GM12891 (cell line): ENCODE measurements at regions not wholly inside any gene's neighbourhood (a gene's known extent, or its start where the extent isn't known, plus 50 kb on each side); places are given as distances from the start of the nearest gene placed in this dataset.

Experiments used
- PAX5 ChIP-seq: IDR thresholded peaks from 2 replicates; pipeline ENCODE4 v1.6.1; 2011; ENCODE audit warnings: low read length, moderate library complexity, mild to moderate bottlenecking; ENCODE audit not compliant: insufficient read depth, severe bottlenecking
- POLR2A ChIP-seq: IDR thresholded peaks from 2 replicates; pipeline ENCODE4 v1.6.1; 2011; ENCODE audit warnings: low read depth, low read length, control low read depth
- POLR2AphosphoS5 ChIP-seq: IDR thresholded peaks from 2 replicates; pipeline ENCODE4 v1.6.1; 2011; ENCODE audit warnings: low read depth, low read length, control low read depth
- POU2F2 ChIP-seq: IDR thresholded peaks from 2 replicates; pipeline ENCODE4 v1.6.1; 2011; ENCODE audit warnings: low read depth, mild to moderate bottlenecking, control low read depth, low read length, moderate library complexity
- SPI1 ChIP-seq: IDR thresholded peaks from 2 replicates; pipeline ENCODE4 v1.6.1; 2011; ENCODE audit warnings: low read depth, low read length, control low read depth
- TAF1 ChIP-seq: IDR thresholded peaks from 2 replicates; pipeline ENCODE4 v1.6.1; 2011; ENCODE audit warnings: low read depth, low read length, control low read depth

DNA sequence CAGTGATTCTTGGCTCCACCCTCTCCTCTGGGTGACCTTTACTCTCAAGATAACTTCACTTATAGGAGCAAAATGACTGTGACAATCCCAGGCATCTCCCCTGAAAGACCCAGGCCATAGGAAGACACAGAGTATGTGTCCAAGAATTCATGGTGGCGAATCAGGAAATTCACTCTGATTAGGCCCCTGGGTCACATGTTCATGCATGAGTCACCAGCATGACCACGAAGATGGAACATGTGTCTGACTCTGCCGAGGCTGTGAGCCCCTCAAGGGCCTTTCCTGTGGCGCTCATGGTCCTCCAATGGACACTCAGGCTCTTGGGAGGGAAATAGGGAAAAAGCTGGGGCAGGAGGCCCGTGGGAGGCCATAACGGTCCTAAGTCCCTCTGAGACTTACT lies 74.0 kb upstream of the TEX51 start:
- TF ChIP-seq POLR2A (no peak), TAF1 (no peak), POLR2AphosphoS5 (no peak), POU2F2 (no peak), SPI1 (no peak), PAX5 (no peak)
